ENCODE measurements at regions not wholly inside any gene's neighbourhood (a gene's known extent, or its start where the extent isn't known, plus 50 kb on each side); places are given as distances from the start of the nearest gene placed in this dataset.

GRCh38 chr15:25508369-25509002, 69.7 kb upstream of the UBE3A start:
- DNase-seq (ENCODE audit: low read depth in 2 of 2) = peak; percentile 19 to 22

GRCh38 chr15:25504307-25504706, 65.5 kb upstream of the UBE3A start:
- DNase-seq (ENCODE audit: low read depth in 2 of 2) = peak; percentile 64 to 69

GRCh38 chr15:25501828-25502446, 63.1 kb upstream of the UBE3A start:
- no peak for DNase-seq (ENCODE audit: low read depth in 2 of 2)

GRCh38 chr15:25498835-25499234, 60.0 kb upstream of the UBE3A start:
- DNase-seq (ENCODE audit: low read depth in 2 of 2) = no peak

- DNase-seq (ENCODE audit: low read depth in 2 of 2) = no peak
Observed at GRCh38 chr15:25497934-25498333, 59.1 kb upstream of the UBE3A start.

DNA sequence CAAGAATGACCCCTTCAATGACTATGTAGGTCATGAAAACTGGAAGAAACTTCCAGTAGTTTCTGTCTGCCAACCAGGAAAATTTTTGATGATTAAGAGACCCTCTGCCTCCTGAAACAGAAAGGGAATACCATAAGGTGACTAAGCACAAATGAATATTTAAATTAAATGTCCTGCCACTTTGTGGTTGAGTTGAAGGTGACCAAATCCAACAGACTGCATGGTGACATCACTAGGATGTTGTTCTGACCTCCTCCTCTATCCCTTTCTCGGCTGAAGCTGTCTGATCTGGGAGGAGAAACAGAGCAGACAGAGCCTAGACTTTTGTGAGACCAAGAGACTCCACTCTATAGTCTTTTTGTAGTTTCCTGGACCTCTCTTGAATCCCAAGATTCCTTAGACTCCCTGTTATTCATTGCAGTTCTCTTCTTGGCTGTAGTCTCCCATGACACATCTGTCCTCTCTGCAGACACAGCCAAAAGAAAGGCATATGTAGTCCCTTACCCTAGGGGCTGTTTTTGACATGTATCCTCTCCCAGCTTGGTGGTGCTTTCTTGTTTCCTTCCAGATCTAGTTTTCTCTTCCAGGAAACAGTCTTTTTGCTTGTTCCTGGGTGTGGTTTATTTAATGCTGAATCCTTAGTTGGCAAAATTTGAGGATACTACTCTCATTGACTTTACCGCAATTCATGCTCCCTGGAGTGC, 55.2 kb upstream of the UBE3A start:
- no peak for DNase-seq (ENCODE audit: low read depth in 2 of 2)

- no peak for DNase-seq (ENCODE audit: low read depth in 2 of 2)
Observed at GRCh38 chr15:25492315-25492714, 53.5 kb upstream of the UBE3A start.
